ENCODE measurements at regions not wholly inside any gene's neighbourhood (a gene's known extent, or its start where the extent isn't known, plus 50 kb on each side); places are given as distances from the start of the nearest gene placed in this dataset.

GRCh38 chr4:189048119-189048518, 892.6 kb upstream of the FRG1 start:
- DNase-seq = no peak
- Histone ChIP-seq H3K36me3 (no peaks in the 10 kb centered on the region), H3K4me3 (no peak overlapping the region), H3K9me3 (peaks cover 0 to 2% (median 0%) of the 10 kb centered on the region in 8 donors), H3K27me3 (replicated peaks in 1 of 7) (peaks cover 0 to 5% (median 0%) of the 10 kb centered on the region in 7 donors), H3K27ac (no peak overlapping the region), H3K4me1 (no peaks in the 10 kb centered on the region)
- WGBS, 5 donors = 62 to 81% (median 74%) methylated on average over 1 of the region's 1 CpG
- TF ChIP-seq POLR2AphosphoS5 (IDR thresholded peaks at IDR 0.05) (no peak), CTCF (IDR thresholded peaks at IDR 0.05 in 8 of 11, conservative IDR thresholded peaks at IDR 0.05 in 3 of 11) (no peak), POLR2A (IDR thresholded peaks at IDR 0.05) (no peak)
- intact Hi-C loops (cut with DNase I; ENCODE audit: low total_unique reads) = no loop called here

DNA sequence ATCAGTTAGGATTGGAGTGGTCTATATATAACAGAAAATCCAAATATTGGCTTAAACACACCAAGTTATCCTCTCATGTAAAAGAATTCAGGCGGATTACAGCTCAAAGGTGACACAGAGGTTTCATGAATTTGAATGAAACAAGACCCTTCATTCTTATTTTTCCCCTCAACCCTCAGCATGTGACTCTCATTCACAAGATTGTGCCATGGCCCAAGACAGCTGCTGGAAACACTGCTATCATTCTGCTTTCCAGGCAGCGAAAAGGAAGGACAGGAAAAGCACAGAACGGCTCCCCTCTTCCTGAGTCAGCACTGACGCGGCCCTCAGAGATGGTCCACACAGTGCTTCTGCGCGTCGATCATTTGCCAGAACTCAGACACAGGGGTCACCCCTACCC, 891.0 kb upstream of the FRG1 start:
- no peak for TF ChIP-seq POLR2A (IDR thresholded peaks at IDR 0.05)
- no peak for TF ChIP-seq POLR2AphosphoS5 (IDR thresholded peaks at IDR 0.05)
- no peak for TF ChIP-seq CTCF (IDR thresholded peaks at IDR 0.05 in 8 of 11, conservative IDR thresholded peaks at IDR 0.05 in 3 of 11)

DNA sequence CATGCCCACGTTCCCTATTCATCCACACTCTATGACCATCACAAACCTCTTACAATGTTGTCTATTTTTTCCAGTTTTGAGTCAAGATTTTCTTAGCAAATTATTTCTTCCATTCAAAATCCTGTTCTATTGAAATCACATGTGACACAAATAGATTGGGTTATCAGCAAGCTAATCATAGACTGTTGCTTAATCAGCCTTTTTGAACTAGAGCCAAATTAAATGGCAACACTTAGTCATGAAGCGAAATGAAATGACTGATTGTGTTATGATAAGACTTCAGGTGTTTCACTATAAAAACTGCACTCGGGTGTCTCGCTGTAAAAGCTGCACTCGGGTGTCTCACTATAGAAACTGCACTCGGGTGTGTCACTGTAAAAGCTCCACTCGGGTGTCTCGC, 890.0 kb upstream of the FRG1 start:
- 72 to 80% (median 73%) methylated on average over 5 to 8 of the region's 8 CpGs for WGBS, 5 donors
- DNase-seq = no peak
- Histone ChIP-seq H3K27me3 (replicated peaks in 1 of 7) (peaks cover 0 to 5% (median 0%) of the 10 kb centered on the region in 7 donors), H3K36me3 (no peaks in the 10 kb centered on the region), H3K4me3 (no peak overlapping the region), H3K4me1 (no peaks in the 10 kb centered on the region), H3K27ac (no peak overlapping the region), H3K9me3 (no peaks in the 10 kb centered on the region)
- no peak for TF ChIP-seq CTCF (IDR thresholded peaks at IDR 0.05 in 8 of 11, conservative IDR thresholded peaks at IDR 0.05 in 3 of 11)
- TF ChIP-seq POLR2AphosphoS5 (IDR thresholded peaks at IDR 0.05) = no peak
- no peak for TF ChIP-seq POLR2A (IDR thresholded peaks at IDR 0.05)
- intact Hi-C loops (cut with DNase I; ENCODE audit: low total_unique reads) = no loop called here

More for the DNA sequence above, 891.0 kb upstream of the FRG1 start:
- WGBS, 5 donors = 50 to 67% (median 54%) methylated on average over 8 of the region's 8 CpGs
- Histone ChIP-seq H3K4me3 (no peak overlapping the region), H3K4me1 (no peaks in the 10 kb centered on the region), H3K27ac (no peak overlapping the region), H3K9me3 (no peaks in the 10 kb centered on the region), H3K27me3 (replicated peaks in 1 of 7) (peaks cover 0 to 5% (median 0%) of the 10 kb centered on the region in 7 donors), H3K36me3 (no peaks in the 10 kb centered on the region)
- DNase-seq = no peak
- intact Hi-C loops (cut with DNase I; ENCODE audit: low total_unique reads) = no loop called here

- H3K4me1 ChIP-seq = no peaks in the 10 kb centered on the region
- DNase-seq = no peak
- WGBS, 5 donors = 82 to 88% (median 84%) methylated on average over 7 of the region's 7 CpGs
- intact Hi-C loops (cut with DNase I; ENCODE audit: low total_unique reads) = no loop called here
- TF ChIP-seq POLR2AphosphoS5 (IDR thresholded peaks at IDR 0.05) = no peak
- no peak for TF ChIP-seq CTCF (IDR thresholded peaks at IDR 0.05 in 8 of 11, conservative IDR thresholded peaks at IDR 0.05 in 3 of 11)
- TF ChIP-seq POLR2A (IDR thresholded peaks at IDR 0.05) = no peak
- peaks cover 0 to 8% (median 0%) of the 10 kb centered on the region in 8 donors for H3K9me3 ChIP-seq
- no peak overlapping the region for H3K4me3 ChIP-seq
- no peaks in the 10 kb centered on the region for H3K36me3 ChIP-seq
- peaks cover 0 to 5% (median 0%) of the 10 kb centered on the region in 7 donors for H3K27me3 ChIP-seq (replicated peaks in 1 of 7)
- no peak overlapping the region for H3K27ac ChIP-seq
Measured at GRCh38 chr4:189053621-189054020, 887.1 kb upstream of the FRG1 start.

All from spleen (tissue), 11 donors.